MM.1S (cell line): ENCODE measurements at regions not wholly inside any gene's neighbourhood (a gene's known extent, or its start where the extent isn't known, plus 50 kb on each side); places are given as distances from the start of the nearest gene placed in this dataset.

ENCODE experiments used
- EZH2 ChIP-seq: fragments of 300-600 bp; sonication (generic); optimal IDR thresholded peaks from 2 replicates; pipeline ENCODE3; 2017; ENCODE audit warnings: low read depth, mild to moderate bottlenecking, antibody characterized with exemption, low read length, mixed read lengths
- EZH2phosphoT487 ChIP-seq: fragments of 300-600 bp; sonication (generic); IDR thresholded peaks from 2 replicates; pipeline ENCODE4 v1.6.1; 2018; ENCODE audit warnings: antibody characterized with exemption, low read length
- TF ChIP-seq, protein P1 (sequence below): fragments of 300-600 bp; sonication (generic); IDR thresholded peaks from 2 replicates; pipeline ENCODE4 v1.5.1; 2016; ENCODE audit warnings: antibody characterized with exemption, low read length, mixed read lengths

DNA sequence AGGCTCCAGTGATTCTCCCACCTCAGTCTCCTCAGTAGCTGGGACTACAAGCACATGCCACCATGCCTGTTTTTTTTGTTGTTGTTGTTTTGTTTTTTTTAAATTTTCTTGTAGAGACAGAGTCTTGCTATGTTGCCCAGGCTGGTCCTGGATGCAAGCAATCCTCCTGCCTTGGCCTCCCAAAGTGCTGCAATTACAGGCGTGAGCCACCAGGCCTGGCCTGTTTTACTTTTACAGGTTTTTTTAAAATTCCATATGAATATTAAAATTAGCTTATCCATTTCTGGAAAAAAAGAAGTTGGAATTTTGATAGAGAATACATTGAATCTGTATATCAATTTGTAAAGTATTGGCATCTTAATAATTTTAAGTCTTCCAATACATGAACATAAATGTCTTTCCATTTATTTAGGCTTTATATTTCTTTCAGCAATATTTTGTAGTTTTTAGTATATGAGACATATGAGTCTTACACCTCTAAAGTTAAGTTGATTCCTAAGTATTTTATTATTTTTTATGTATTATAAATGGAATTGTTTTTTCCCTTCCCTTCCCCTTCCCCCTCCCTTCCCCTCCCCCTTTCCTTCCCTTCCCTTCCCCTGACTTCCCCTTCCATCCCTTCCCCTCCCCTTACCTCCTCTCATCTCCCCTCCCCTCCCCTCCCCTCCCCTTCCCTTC, 323.5 kb upstream of the SALL1 start:
- TF ChIP-seq EZH2 (no peak), EZH2phosphoT487 (no peak)
- TF ChIP-seq, protein P1, sequence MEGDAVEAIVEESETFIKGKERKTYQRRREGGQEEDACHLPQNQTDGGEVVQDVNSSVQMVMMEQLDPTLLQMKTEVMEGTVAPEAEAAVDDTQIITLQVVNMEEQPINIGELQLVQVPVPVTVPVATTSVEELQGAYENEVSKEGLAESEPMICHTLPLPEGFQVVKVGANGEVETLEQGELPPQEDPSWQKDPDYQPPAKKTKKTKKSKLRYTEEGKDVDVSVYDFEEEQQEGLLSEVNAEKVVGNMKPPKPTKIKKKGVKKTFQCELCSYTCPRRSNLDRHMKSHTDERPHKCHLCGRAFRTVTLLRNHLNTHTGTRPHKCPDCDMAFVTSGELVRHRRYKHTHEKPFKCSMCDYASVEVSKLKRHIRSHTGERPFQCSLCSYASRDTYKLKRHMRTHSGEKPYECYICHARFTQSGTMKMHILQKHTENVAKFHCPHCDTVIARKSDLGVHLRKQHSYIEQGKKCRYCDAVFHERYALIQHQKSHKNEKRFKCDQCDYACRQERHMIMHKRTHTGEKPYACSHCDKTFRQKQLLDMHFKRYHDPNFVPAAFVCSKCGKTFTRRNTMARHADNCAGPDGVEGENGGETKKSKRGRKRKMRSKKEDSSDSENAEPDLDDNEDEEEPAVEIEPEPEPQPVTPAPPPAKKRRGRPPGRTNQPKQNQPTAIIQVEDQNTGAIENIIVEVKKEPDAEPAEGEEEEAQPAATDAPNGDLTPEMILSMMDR, result no peak
